Activated T-cell treated with anti-CD3 and anti-CD28 coated beads, Interleukin-2, amount 50 U/mL, for 48 hours (primary cell): ENCODE measurements at regions not wholly inside any gene's neighbourhood (a gene's known extent, or its start where the extent isn't known, plus 50 kb on each side); places are given as distances from the start of the nearest gene placed in this dataset.
"Not testable (repeated sequence)": the region's sequence is repeated elsewhere in the genome, so short reads cannot be mapped to it uniquely, and the experiment has no call there.

ENCODE experiments used
- DNase-seq, 2 experiments: peaks; one replicate each; pipeline ENCODE4 v3.0.0-alpha.2; 2020

DNA sequence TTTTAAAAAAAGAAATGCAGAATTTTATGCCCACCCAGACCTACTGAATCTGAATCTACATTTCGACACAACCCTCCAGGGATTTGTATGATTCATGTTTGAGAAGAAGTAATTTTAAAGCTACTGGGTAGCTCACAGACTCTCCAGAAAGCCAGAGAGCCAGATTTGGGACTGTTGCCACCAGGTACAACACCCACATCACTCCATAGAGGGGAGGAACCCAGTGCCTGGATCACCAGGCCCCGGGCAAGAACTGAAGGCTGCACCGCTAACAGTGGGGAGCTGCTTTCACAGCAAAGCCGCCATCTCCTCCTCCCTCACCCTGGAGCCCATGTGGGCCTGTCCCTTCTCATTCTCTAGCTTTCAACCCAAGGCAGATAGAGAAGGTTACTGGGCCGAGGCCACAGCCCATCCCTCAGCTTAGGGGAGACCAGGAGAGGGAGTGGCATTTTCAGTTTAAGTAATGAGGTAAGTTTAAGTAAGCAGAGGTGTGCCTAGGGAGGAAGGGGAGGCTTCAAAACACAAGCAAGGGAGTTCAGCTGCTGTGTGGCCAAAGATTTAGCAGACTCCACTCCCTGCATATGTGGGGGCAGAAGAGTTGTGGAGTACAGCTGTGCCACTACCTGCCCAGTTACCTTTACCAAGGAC is 109.8 kb downstream of the IL12A start:
- DNase-seq, result no peak

DNA sequence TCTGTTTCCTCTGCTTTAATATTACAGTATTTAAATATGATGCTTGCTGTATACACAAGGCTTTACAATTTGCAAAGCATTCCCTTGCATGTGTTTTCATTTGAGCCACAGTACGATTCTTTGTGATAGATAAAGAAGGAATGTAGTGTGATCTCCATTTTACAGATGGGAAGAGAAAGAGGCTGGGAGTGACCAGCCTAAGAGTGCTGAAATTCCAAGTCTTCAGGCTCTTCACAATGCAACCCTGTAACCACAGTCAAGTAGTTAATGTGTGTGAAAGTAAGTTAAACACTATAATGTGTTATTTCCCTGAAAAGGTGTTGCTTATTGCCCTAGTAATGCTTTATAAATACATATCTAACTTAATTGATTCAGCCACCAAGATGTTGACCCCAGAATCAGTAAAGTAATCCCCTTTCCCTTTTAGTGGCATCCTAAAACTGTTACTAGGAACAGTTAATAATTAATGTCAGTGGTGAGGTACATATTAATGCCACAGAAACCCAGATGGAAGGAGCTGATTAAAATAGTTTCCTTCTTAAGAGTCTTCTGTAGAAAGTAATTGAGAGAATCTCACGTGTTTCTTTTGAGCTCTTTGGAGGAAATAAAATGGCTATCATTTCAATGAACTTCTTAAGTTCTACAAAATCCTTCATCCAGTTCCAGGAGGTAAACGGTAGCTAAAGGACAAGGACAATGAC is 110.4 kb downstream of the IL12A start:
- DNase-seq, result no peak

DNA sequence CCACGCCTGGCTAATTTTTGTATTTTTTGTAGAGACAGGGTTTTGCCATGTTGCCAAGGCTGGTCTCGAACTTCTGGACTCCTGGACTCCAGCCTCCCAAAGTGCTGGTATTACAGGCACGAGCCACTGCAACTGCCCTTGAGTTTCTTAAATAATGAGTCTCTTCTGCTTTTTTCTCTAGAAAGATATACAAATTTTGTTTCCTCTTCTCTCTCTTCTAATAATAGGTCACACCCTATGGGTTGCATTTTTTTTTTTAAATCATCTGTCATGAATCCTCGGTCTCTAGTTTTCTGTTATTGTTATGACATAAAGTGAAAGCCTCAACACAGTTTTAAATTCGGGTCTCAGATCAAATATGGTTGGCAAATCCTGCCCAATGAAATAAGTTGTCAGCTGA is 111.2 kb downstream of the IL12A start:
- DNase-seq, result no peak

DNA sequence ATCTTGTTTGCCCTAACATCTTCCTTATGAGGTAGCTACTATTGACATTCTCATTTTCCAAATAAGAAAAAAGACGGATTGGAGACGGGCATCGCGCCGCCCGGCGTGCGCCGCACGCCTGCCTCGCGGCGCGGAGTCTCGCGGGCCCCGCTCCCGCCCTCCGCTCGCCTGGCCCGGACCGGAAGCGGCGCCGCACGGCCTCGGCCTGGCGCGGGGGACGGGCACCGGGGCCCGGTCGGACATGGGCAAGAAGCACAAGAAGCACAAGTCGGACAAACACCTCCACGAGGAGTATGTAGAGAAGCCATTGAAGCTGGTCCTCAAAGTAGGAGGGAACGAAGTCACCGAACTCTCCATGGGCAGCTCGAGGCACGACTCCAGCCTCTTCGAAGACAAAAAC is 112.0 kb downstream of the IL12A start:
- DNase-seq, result no peak

DNA sequence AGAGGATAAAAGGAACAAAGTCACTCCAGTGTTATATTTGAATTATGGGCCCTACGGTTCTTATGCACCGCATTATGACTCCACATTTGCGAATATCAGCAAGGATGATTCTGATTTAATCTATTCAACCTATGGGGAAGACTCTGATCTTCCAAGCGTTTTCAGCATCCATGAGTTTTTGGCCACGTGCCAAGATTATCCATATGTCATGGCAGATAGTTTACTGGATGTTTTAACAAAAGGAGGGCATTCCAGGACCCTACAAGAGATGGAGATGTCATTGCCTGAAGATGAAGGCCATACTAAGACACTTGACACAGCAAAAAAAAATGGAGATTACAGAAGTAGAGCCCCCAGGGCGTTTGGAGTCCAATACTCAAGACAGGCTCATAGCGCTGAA is 113.4 kb downstream of the IL12A start:
- DNase-seq, result not testable (repeated sequence)

DNA sequence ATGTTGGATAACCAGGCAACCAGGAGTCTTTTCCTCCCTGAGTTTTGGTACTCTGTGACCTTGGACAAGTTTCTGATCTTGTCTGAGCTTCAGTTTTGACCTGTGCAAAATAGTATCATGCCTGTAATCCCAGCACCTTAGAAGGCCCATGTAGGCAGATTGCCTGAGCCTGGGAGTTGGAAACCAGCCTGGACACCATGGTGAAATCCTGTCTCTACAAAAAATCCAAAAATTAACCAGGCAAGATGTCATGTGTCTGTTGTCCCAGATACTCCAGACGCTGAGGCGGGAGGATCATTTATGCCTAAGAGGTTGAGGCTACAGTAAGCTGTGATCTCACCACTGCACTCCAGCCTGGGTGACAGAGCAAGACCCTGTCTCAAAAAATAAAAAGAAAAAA is 114.8 kb downstream of the IL12A start:
- DNase-seq, result no peak

DNA sequence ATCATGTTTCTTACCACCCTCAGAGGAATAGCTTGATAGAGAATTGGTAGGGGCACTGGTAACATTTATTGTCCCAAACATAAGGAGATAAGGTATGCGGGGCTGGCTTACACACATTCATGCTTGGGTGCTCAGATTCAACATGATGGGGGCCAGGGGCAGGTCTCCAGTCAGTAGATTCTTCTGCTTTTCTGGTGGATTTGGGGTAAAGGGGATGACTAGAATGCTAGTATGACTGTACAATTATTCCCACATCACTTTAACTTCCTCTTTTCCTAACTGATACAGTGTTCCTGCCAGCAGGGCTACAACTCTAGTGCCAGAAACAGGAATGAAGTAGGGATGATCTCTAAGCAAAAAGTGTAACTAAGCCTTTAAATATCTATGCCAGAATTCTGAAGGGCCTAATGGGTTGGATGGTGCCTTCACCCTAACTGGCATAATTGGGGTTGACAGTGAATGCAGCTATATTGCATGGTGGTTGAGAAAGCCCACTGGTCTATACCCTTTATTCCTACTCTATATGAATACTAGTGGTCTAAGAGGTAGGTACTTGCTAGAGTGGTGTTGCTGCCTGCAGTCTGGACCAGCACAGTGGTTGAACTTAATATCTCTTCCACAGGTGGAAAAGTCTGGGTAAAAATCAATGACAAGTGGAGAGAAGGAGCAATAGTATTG is 117.4 kb downstream of the IL12A start:
- DNase-seq, result no peak

DNA sequence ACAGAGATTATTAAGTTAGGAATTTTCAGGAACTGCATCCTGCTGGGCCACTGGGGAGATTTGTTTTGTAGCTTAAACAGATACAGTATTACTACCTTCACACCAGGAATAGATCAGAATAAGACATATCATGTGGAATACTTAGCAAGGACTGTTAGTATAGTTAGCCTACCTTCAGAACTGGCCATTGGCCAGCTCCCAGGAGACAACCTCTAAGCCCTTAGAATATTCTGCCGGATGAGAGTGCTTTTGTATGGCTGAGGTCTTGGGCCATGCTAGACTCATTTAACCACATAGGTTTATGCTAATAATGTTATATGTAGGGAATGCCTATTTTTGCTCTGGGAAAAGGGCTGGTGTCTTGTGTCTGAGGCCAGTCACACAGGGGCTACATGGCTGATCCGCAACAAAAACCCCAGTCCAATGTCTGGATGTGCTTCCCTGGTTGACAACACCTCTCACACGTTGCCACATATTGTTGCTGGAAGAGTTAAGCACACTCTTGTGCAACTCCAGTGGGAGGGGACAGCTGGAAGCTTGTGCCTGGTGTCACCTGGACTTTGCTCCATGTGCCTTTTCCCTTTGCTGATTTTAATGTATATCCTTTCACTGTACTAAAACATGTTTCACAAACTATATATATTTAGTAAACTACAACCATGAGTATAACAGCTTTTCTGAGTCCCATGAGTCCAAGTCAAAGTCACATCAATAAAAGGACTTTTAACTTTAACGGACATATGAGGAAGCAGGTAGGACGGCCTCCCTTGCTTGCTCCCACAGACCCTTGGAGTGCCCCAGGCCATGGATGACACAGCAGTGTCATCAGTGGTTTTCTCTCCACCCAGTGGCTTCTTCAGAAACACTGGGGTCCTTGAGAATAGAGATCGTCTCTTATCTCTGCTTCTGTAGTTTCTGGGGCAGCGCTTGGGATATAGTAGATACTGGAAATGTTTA is 118.0 kb upstream of the C3orf80 start:
- DNase-seq, result no peak

DNA sequence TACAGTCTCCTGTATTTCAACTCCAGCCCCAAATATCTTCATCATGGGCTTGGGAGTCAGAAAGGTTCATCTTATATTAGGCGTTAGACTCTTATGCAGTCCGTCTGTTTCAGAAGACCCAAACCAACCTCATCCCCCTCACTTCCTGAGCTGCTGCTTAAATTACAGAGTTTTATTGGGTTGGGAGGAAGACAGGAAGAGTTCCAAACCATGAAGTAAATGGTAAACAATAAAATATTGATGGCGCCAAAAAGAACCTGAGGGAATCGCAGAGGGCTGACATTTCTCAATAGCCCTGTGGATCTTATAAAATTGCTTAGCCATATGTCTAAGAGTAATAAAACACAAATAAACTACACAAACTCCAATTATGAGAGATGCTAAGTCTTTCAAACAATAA is 116.9 kb upstream of the C3orf80 start:
- no peak for DNase-seq

DNA sequence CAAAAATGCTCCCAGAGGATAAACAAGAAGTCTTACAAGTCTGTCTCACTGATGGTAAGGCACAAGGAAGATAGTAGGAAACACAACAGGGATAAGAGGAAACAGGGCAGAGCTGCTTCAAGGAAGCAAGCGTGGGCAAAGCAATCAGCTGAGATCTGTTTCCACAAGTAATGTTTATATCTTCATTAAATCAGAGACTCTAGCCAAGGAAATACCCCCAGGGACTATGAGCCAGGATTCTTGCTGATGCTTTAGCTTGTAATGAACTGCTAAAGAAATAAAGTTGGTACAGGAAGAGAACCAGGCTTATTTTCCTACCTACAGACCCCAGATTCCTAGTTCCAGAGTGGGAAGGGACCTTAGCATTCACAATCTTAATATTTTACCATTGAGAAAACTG is 112.7 kb upstream of the C3orf80 start:
- no peak for DNase-seq

DNA sequence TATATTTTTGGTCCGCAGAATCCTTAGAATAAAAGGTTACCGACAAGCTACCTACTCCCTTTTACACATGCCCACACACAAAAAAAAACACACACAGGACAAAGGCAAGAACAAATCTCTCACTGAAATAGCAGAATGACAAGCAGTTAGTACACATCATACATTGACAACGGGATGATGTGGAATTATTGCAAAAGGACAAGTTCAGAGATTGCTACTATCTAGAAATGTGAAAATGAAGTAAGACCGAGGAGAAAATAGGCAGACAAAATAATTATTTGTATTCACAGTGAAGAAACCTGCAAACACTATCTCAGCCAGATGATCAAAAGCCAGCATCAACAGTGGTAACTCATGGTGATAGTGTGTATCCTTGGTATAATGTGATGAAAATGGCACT is 112.2 kb upstream of the C3orf80 start:
- DNase-seq, result no peak

DNA sequence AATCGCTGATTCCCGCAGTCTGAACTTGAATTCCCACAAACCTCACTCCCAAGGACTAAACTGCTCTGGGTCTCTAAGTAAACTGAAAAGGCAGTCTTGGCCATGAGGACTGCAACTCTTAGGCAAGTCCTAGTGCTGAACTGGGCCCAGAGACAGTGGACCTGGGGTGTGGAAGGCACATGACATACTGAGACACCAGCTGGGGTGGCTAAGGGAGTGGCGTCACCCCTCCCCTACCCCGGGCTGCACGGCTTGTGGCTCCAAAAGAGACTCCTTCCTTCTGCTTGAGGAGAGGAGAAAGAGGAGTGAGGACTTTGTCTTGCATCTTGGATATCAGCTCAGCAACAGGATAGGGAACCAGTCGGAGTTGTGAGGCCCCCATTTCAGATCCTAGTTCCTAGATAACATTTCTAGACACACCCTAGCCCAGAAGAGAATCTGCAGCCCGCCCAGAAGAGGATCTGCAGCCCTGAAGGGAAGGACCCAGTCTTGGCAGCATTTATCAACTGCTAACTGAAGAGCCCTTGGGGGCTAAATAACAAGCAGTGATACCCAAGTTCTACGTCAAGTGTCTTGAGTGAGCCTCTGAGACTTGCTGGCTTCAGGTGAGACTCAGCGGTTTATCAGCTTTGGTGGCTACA is 110.7 kb upstream of the C3orf80 start:
- no peak for DNase-seq

DNA sequence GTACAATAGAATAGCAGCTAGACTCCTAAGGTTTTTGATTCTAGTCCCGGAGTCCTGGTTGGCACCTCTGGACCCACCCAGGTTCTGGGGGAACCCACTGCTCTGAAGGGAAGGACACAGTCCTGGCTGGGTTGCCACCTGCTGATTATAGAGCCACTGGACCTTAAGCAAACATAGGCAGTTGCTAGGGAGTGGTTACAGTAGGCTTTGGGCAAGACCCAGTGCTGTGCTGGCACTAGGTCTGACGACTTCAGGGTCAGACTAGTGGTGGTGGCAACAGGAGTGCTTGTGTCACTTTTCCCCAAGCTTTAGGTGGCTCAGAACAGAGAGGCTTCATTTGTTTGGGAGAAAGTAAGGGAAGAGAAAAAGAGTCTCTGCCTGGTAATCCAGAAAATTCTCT is 109.8 kb upstream of the C3orf80 start:
- no peak for DNase-seq

DNA sequence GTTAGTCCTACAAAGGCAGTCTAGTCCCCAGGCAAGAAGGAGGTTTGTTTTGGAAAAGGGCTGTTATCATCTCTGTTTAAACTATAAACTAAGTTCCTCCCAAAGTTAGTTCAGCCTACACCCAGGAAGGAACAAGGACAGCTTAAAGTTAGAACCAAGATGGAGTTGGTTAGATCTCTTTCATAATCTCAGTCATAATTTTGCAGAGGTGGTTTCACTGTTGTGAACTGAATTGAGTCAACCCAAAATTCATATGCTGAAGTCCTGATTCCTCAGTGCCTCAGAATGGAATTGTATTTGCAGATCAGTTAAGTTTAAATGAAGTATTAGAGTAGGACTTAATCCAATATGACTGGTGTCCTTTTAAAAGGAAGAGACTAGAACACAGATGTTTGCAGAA is 101.0 kb upstream of the C3orf80 start:
- DNase-seq, result no peak

DNA sequence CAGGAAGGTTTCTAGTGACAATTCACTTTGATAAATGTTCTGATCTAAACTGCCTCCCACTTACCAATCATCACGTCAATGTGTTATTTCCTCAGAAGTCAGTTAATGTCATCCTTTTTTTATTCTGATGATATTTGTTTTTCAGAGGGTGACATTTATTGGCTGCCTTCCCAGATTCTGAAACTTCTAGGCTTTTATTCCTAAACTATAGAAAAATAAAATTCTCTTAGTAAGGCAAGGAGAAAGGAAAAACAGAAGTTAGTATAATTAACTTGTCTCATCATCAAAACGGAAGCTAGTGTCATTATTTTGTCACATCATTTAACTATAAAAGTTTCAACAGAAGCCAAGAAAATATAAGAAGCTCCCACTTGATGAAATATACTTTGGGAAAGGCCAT is 100.0 kb upstream of the C3orf80 start:
- no peak for DNase-seq

DNA sequence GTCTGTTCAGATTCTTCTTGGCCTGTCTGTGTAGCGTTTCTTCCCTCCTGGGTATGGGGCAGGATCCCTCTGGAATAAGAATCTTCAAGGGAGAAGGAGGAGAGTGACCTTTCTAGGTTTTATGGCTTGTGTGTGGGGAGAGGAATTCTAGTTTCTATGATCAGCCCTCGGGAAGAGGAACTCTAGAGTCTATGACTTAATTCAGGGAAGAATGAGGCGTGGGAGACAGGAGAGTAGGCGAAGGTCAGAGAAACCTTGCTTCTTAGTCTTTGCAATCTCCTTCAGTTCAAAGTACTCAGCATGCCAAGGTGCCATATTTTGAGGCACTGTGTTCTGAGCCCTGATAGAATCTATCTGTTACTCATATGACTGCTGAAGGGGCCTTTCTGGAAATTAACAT is 99.2 kb upstream of the C3orf80 start:
- no peak for DNase-seq

DNA sequence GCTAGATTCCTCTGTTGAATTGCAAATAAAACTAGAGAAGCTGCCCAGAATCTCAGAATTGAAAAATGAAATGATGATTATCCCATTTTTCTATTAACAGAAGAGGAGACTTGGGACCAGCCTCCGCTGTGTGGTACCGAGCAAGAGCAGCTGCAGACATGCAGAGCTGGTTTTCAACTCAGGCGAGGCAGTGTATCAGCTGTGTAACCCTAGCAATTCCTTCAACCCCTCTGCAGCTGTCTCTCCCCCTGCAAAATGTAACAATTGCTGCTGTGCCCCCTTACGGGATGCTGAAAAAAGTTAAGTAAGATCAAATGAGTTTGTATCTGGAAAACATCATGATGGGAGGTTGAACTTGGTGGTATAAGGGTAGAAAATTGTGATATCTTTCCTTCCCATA is 98.5 kb upstream of the C3orf80 start:
- no peak for DNase-seq

DNA sequence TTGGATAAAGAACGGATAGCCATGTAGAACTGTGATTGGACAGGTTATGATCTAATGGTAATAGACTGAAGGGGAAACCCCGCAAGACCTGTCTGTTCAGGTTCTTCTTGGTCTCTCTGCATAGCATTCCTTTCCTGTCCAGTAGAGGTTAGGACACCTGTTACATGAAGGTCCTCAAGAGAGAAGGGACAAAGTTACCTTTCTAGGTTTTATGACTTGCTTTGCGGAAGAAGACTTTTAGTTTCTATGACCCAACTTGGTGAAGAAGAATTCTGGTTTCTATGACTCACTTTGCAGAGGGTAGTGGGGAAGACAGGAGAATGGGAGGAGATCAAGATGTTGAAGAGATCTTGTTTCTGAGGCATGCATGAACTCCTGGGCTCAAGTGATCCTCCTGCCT is 97.9 kb upstream of the C3orf80 start:
- DNase-seq, result no peak

DNA sequence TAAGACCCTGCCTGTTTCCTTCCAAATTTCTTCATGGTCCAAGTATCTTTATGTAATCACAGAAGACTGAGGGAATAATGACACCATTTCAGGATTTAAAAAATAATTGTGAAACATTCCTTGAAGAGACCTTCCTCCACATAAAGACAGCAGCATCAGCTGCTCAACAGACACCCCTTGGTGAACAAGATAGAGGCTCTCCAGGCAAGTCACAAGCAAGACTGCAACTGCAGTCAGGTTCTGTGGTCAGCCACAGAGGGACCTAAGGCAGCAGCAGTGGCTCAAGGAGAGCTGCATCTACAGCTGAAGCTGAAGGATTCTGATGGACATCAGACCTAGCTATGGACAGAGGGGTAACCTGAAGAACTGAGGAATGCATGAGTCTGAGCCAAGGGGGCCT is 97.2 kb upstream of the C3orf80 start:
- DNase-seq, result no peak

DNA sequence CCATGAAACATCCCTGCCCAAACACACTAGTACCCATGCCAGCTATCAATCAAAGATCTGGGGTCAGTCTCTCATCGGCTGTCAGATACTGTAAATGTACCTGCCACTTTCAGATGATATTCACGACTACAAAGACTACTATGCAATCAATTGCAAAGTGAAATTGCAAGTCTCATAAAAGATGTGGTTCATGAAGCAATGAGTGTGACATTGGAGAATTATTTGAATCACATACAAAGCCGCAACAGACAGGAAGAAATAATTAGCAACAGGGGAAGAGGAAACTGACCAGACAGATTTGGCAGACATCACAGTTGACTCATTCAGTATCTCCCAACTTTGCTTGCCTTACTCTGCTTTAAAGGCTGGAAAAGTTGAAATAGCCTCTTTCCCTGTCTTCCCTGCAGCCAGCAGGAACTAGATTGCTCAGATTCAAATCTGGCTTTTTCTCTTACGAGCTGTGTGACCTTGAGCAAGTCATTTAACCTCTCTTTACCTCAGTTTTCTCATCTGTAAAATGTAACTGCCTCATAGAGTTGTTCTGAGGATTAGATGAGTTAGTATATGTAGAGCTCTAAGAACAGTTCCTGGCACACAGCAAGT is 95.7 kb upstream of the C3orf80 start:
- no peak for DNase-seq

DNA sequence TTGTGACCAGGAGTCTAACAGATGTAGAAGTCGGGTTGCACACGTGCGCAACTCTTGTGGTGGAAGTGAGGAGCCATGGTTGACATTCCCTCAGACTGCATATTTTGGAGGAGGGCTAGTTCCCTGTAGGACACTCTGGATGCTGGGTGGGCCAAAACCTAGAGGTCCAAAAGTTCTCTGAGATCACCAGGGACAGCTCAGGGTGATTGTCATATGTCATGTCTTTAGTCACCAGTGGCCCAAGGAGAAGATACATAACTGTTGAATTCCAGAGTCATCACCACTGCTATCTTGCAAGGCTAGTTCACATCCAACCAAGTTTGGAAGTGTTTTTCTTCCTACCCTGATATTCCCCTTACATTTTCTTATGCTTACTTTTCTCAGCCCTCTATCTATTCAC is 95.2 kb upstream of the C3orf80 start:
- DNase-seq, result no peak

DNA sequence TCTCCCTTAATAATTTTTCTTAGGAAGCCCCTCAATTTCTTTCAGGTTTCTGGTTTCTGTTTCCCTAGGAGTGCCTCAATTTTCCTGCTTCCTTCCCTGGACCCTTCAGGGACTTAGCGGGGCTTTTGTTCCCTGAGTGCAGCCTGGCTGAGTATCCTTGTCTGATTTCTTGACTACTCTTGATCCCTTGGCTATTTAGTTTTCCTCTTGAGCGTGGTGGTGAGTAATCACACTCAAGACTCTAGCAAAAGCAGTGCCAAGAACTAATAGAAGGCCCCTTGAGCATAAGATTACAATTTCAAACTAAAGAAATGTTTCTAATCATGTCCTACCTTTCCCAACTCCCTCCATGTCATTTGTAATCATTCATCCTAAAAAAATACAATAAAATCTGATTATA is 94.3 kb upstream of the C3orf80 start:
- no peak for DNase-seq
